Gastroesophageal sphincter (tissue), 3 donors: ENCODE measurements at regions not wholly inside any gene's neighbourhood (a gene's known extent, or its start where the extent isn't known, plus 50 kb on each side); places are given as distances from the start of the nearest gene placed in this dataset.
"Not testable (repeated sequence)": the region's sequence is repeated elsewhere in the genome, so short reads cannot be mapped to it uniquely, and the experiment has no call there.

Source experiments
- EP300 ChIP-seq: sonication (generic); formaldehyde crosslinking; IDR thresholded peaks from one replicate; pipeline ENCODE4 v1.6.1; 2017; ENCODE audit warnings: antibody characterized with exemption, mild to moderate bottlenecking
- POLR2A ChIP-seq, 2 donors: fragments of 450-650 bp; IDR thresholded peaks; one replicate each; pipeline ENCODE4 v1.6.1; 2017; ENCODE audit warnings: antibody characterized with exemption in 2 of 2, mild to moderate bottlenecking in 2 of 2, moderate library complexity in 1 of 2
- POLR2AphosphoS5 ChIP-seq: sonication (generic); formaldehyde crosslinking; IDR thresholded peaks from one replicate; pipeline ENCODE4 v1.6.1; 2017; ENCODE audit warnings: antibody characterized with exemption
- TF ChIP-seq, protein P1 (sequence below), 4 experiments: fragments of 200-600 bp in 2 of 4; fragments of 450-650 bp in 2 of 4; sonication (generic) in 1 of 4; IDR thresholded peaks; one replicate each; pipeline ENCODE4 v1.5.1; 2017 to 2019; ENCODE audit warnings: antibody characterized with exemption in 4 of 4, mild to moderate bottlenecking in 2 of 4, moderate library complexity in 2 of 4

DNA sequence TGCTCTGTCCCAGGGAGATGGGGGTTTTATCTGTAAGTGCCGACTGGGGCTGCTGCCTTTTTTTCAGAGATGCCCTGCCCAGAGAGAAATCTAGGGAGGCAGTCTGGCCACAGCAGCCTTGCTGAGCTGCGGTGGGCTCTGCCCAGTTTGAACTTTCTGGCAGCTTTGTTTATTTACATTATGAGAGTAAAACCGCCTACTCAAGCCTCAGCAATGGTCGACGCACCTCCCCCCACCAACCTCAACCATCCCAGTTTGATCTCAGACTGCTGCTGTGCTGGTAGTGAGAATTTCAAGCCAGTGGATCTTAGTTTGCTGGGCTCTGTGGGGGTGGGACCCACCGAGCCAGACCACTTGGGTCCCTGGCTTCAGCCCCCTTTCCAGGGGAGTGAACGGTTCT lies 188.0 kb downstream of the PRELID2 start:
- not testable (repeated sequence) for TF ChIP-seq EP300; POLR2A (IDR thresholded peaks at IDR 0.05); POLR2AphosphoS5
- TF ChIP-seq, protein P1, sequence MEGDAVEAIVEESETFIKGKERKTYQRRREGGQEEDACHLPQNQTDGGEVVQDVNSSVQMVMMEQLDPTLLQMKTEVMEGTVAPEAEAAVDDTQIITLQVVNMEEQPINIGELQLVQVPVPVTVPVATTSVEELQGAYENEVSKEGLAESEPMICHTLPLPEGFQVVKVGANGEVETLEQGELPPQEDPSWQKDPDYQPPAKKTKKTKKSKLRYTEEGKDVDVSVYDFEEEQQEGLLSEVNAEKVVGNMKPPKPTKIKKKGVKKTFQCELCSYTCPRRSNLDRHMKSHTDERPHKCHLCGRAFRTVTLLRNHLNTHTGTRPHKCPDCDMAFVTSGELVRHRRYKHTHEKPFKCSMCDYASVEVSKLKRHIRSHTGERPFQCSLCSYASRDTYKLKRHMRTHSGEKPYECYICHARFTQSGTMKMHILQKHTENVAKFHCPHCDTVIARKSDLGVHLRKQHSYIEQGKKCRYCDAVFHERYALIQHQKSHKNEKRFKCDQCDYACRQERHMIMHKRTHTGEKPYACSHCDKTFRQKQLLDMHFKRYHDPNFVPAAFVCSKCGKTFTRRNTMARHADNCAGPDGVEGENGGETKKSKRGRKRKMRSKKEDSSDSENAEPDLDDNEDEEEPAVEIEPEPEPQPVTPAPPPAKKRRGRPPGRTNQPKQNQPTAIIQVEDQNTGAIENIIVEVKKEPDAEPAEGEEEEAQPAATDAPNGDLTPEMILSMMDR (IDR thresholded peaks at IDR 0.05): not testable (repeated sequence)
